ENCODE measurements at regions not wholly inside any gene's neighbourhood (a gene's known extent, or its start where the extent isn't known, plus 50 kb on each side); places are given as distances from the start of the nearest gene placed in this dataset.

- TF ChIP-seq CTCF (IDR thresholded peaks at IDR 0.05) (no peak), POLR2A (IDR thresholded peaks at IDR 0.05) (no peak), POLR2AphosphoS5 (IDR thresholded peaks at IDR 0.05) (no peak)
Measured at GRCh38 chr6:22135395-22135794, 161.4 kb downstream of the PRL start.

All from suprapubic skin (tissue), 4 donors.